GM10248 (cell line): ENCODE measurements at regions not wholly inside any gene's neighbourhood (a gene's known extent, or its start where the extent isn't known, plus 50 kb on each side); places are given as distances from the start of the nearest gene placed in this dataset.

Experiments
- CTCF ChIA-PET: fragments of 300-600 bp; sonication (Branson Sonifier 250); formaldehyde crosslinking; extraction: SDS; loops from one replicate; lab custom pipeline; 2021; ENCODE audit warnings: antibody characterized with exemption; lab: Yijun Ruan, JAX
- POLR2A ChIA-PET: fragments of 350-650 bp; sonication (Branson Sonifier 250); formaldehyde crosslinking; extraction: SDS; loops from one replicate; lab custom pipeline; 2020; ENCODE audit warnings: antibody characterized with exemption; lab: Yijun Ruan, JAX
- DNase-seq: peaks from one replicate; pipeline ENCODE4 v3.0.0; 2012; ENCODE audit errors: extremely low spot score
- CTCF ChIP-seq: IDR thresholded peaks from 2 replicates; pipeline ENCODE4 v1.5.1; 2012; ENCODE audit warnings: mild to moderate bottlenecking, low read depth; ENCODE audit errors: extremely low read depth, missing control alignments, control extremely low read depth

GRCh38 chr18:76643199-76643598 lies 148.2 kb upstream of the ZNF516 start:
- ChIA-PET POLR2A (no interaction called here), CTCF (no interaction called here)
- DNase-seq, result no peak
- no peak for TF ChIP-seq CTCF

- DNase-seq, result no peak
- POLR2A ChIA-PET, result no interaction called here
- CTCF ChIA-PET, result no interaction called here
- no peak for TF ChIP-seq CTCF
These were observed 145.4 kb upstream of the ZNF516 start for GRCh38 chr18:76640438-76640837.

- CTCF ChIA-PET, result no interaction called here
- no peak for DNase-seq
- no peak for TF ChIP-seq CTCF
These were observed 139.5 kb upstream of the ZNF516 start for GRCh38 chr18:76634564-76634963.

GRCh38 chr18:76633588-76634269 lies 138.7 kb upstream of the ZNF516 start:
- ChIA-PET POLR2A (no interaction called here), CTCF (no interaction called here)
- no peak for TF ChIP-seq CTCF
- DNase-seq, result no peak

More at GRCh38 chr18:76634564-76634963, 139.5 kb upstream of the ZNF516 start:
- POLR2A ChIA-PET, result no interaction called here

GRCh38 chr18:76627444-76627843 lies 132.4 kb upstream of the ZNF516 start:
- TF ChIP-seq CTCF, result no peak
- CTCF ChIA-PET, result interaction anchor here (1.4 kb wide), 1 partner anchor 69 kb away, joined by 3 read pairs; no protein-coding TSS in a partner anchor
- DNase-seq, result no peak
- POLR2A ChIA-PET, result no interaction called here

- CTCF ChIA-PET, result interaction anchor here (1.1 to 1.4 kb wide), 2 partner anchors 70 to 228 kb away, joined by 3 to 4 read pairs; no protein-coding TSS in a partner anchor
- POLR2A ChIA-PET, result no interaction called here
- no peak for TF ChIP-seq CTCF
These were observed 131.9 kb upstream of the ZNF516 start for GRCh38 chr18:76626991-76627390.

GRCh38 chr18:76622651-76623050 lies 127.6 kb upstream of the ZNF516 start:
- no peak for TF ChIP-seq CTCF
- no peak for DNase-seq
- CTCF ChIA-PET, result interaction anchor here (1.5 to 5.6 kb wide), 2 partner anchors 67 to 223 kb away, joined by 4 to 50 read pairs; no protein-coding TSS in a partner anchor
- POLR2A ChIA-PET, result no interaction called here

More at GRCh38 chr18:76626991-76627390, 131.9 kb upstream of the ZNF516 start:
- DNase-seq, result no peak
